ENCODE measurements at regions not wholly inside any gene's neighbourhood (a gene's known extent, or its start where the extent isn't known, plus 50 kb on each side); places are given as distances from the start of the nearest gene placed in this dataset.

DNA sequence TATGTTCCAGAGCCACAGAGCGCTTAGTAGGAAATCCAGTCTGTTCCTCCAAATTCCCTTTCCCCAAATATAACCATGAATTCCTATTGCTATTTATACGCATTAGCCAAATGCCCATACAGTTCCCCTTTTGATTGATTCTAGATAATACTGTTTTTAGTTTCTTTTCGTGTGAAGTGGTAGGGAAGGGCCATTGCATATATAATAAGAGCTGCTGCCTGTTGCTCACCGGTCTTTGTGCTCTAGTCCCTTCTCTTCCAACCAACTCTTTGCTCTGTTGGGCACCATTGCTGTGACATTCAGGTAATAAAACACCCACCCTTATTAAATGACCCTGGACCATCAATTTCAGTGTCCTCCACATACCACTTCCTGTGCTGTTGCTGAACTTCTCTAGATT, 379.9 kb upstream of the KCNMB2 start:
- TF ChIP-seq, protein P1, sequence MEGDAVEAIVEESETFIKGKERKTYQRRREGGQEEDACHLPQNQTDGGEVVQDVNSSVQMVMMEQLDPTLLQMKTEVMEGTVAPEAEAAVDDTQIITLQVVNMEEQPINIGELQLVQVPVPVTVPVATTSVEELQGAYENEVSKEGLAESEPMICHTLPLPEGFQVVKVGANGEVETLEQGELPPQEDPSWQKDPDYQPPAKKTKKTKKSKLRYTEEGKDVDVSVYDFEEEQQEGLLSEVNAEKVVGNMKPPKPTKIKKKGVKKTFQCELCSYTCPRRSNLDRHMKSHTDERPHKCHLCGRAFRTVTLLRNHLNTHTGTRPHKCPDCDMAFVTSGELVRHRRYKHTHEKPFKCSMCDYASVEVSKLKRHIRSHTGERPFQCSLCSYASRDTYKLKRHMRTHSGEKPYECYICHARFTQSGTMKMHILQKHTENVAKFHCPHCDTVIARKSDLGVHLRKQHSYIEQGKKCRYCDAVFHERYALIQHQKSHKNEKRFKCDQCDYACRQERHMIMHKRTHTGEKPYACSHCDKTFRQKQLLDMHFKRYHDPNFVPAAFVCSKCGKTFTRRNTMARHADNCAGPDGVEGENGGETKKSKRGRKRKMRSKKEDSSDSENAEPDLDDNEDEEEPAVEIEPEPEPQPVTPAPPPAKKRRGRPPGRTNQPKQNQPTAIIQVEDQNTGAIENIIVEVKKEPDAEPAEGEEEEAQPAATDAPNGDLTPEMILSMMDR (IDR thresholded peaks at IDR 0.05; ENCODE audit: low read depth, low read length), result no peak
- no peak for DNase-seq (ENCODE audit: low read depth, low spot score)
- no peak overlapping the region for H3K4me3 ChIP-seq (ENCODE audit: low read depth, low read length)
- in situ Hi-C loops (cut with HindIII; ENCODE audit: low sequenced_read_pairs), result no loop called here

DNA sequence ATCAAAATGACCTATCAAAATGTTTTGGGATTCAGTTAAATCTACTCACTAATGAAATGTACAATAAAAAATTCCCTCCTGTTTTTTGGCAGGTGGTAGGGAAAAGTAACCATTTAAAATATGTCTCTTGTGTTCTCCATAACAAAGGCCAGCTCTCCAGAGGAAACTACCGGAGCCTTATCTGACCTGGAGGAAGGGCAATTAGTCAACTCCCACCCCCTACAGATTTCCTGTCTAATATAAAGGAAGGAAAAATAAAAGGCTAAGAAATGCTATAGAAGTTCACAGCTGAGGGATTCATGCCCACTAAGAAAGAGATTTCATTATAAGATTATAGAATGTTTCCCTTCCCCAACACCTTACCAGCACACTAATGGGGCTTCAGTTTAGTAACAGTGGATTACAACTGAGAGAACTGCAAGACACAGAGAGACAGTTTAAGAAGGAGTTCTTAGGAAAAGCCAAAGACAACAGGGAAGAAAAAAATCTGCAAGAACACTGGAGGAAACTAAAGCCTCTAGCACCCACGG, 376.5 kb upstream of the KCNMB2 start:
- in situ Hi-C loops (cut with HindIII; ENCODE audit: low sequenced_read_pairs), result no loop called here
- DNase-seq (ENCODE audit: low read depth, low spot score), result no peak
- no peak overlapping the region for H3K4me3 ChIP-seq (ENCODE audit: low read depth, low read length)
- TF ChIP-seq, protein P1 (IDR thresholded peaks at IDR 0.05; ENCODE audit: low read depth, low read length), result no peak

DNA sequence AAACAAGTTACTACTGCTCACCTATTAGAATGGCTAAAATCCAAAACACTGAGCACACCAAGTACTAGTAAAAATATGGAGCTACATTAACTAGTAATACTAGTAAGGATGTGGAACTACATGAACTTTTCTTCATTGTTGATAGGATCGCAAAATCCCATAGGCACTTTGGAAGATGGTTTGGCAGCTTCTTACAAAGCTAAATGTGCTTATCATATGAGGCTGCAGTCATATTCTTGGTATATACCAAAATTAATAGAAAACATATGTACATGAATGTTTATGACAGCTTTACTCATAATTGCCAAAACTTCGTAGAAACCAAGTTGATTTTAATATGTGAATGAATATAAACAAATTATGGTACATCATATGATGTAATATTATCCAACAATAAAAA, 366.8 kb upstream of the KCNMB2 start:
- in situ Hi-C loops (cut with HindIII; ENCODE audit: low sequenced_read_pairs), result no loop called here

DNA sequence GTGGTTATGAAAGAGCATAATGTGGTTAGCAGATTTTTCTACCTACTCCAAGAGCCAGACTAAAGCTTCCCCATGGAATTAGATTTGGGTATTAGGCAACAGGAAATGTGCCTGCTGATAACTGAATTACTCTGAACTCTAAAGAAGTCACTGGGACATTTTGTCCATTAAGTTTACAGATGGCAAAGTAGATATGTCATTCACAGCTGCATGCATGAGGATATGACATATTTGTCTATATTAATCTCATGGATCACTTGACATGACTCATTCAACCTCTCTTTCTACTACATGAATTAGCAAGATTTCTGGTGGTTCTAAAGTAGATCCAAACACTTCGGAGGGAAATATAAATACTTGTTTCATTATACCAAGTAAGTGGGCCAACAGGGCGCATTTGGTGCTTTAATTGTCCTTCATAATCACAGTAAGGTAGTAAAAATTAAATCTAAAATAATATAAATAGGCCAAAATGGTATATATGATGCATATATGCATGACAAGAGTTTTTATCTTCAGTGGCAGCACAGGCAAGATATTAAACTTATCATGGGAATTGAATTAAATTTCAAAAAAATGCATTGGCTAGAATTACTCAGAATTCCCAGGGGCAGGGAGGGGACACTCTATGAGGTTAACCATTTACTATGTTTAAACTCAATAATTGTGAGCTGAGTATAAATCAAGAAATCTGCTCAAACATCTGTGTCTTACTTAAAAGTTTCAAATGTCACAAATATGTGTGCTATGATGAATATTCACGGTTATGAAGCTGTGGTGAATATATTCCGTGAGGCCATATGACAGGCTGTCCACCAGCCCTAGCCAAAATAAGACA, 365.3 kb upstream of the KCNMB2 start:
- no peak overlapping the region for H3K4me3 ChIP-seq (ENCODE audit: low read depth, low read length)
- TF ChIP-seq, protein P1 (IDR thresholded peaks at IDR 0.05; ENCODE audit: low read depth, low read length), result no peak
- DNase-seq (ENCODE audit: low read depth, low spot score), result peak; percentile 91
- in situ Hi-C loops (cut with HindIII; ENCODE audit: low sequenced_read_pairs), result no loop called here

More for the DNA sequence above, 366.8 kb upstream of the KCNMB2 start:
- DNase-seq (ENCODE audit: low read depth, low spot score), result no peak
- TF ChIP-seq, protein P1 (IDR thresholded peaks at IDR 0.05; ENCODE audit: low read depth, low read length), result no peak
- no peak overlapping the region for H3K4me3 ChIP-seq (ENCODE audit: low read depth, low read length)

DNA sequence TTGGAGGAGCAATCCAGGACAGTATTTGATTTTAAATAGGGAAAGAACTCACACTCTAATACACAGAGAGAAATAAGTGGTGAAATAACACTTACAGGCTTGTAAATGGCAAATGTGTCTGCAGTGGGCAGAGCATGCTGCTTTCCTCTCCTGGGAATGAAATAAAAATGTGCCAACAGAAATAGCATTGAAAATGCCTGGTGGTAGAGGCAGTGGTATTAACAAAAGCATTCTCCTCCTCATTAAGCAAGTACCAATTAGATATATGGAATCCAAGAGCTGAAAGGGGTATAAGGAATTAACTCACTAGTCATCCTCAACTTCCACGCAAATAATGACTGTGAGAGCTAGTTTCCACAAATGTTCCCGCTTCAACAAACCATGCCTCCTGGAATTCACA, 364.1 kb upstream of the KCNMB2 start:
- in situ Hi-C loops (cut with HindIII; ENCODE audit: low sequenced_read_pairs), result no loop called here
- no peak overlapping the region for H3K4me3 ChIP-seq (ENCODE audit: low read depth, low read length)
- DNase-seq (ENCODE audit: low read depth, low spot score), result no peak
- TF ChIP-seq, protein P1 (IDR thresholded peaks at IDR 0.05; ENCODE audit: low read depth, low read length), result no peak

DNA sequence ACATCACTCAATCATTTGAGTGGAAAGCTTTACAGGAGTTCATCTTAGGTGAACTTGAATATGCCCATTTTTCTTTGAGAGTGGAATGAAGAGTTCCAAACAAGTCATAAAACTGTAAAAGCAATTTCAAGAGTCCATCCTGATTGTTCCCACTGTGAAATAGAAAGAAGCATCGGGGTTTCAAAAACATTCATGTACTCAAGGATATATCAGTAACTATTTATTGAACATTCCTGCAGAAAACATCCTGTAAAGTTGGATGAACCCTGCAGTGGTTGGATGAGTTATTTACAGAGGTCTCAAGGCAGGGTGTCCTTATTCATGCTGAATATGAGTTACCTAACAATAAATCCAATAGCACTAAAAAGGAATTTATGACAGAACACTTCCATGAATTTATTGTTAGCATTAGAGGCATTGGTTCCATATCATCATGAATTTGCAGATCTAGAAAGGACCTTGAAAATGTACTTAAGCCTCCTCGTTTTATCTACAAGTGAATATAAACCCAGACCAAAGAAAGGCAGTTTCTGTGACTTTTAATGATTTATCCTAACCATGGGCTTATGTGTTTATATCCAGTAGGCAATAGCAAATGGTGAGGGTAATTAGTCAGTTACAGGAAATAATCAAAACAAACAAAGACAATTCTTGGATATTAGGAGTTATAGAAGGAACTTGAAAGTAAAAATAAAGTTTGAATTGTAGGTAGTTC, 361.9 kb upstream of the KCNMB2 start:
- no peak overlapping the region for H3K4me3 ChIP-seq (ENCODE audit: low read depth, low read length)
- no peak for DNase-seq (ENCODE audit: low read depth, low spot score)
- TF ChIP-seq, protein P1 (IDR thresholded peaks at IDR 0.05; ENCODE audit: low read depth, low read length), result no peak
- in situ Hi-C loops (cut with HindIII; ENCODE audit: low sequenced_read_pairs), result no loop called here

Measured in astrocyte of the spinal cord (primary cell).